ENCODE measurements at regions not wholly inside any gene's neighbourhood (a gene's known extent, or its start where the extent isn't known, plus 50 kb on each side); places are given as distances from the start of the nearest gene placed in this dataset.

DNA sequence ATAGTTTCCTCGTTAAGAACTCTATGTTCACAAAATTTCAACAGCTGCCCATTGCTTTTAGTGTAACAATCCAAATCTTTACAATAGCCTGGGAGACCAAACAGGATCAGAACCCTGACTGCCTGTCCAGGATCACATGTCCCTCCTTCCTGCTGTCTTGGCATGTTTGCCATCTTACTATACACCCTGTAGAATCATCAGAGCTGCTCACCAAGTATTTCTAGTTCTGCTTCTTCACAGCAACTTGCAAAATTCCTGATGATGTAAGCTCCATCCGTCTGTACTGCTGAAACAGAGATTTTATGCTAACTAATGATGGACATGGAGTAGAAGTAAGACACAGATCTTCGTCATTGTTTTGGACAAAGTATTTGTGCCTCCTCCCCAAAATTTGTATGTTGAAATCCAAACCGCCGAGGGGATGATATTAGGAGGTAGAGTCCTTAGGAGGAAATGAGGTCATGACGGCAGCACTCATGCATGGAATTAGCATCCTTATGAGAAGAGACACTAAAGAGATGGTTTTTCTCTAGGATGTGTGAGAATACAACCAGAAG is 464.9 kb upstream of the BRINP1 start:
- Histone ChIP-seq H3K4me3 (no peak overlapping the region), H3K27me3 (no peaks in the 10 kb centered on the region), H3K9me3 (no peaks in the 10 kb centered on the region), H3K27ac (no peak overlapping the region), H3K4me1 (no peaks in the 10 kb centered on the region), H3K36me3 (no peaks in the 10 kb centered on the region)
- TF ChIP-seq POLR2A (IDR thresholded peaks at IDR 0.05) (no peak), POLR2AphosphoS5 (IDR thresholded peaks at IDR 0.05; ENCODE audit: insufficient read depth in 1 of 2, low read depth in 1 of 2) (peak in 1 of 2 donors; percentile 47)
- TF ChIP-seq, protein P1, sequence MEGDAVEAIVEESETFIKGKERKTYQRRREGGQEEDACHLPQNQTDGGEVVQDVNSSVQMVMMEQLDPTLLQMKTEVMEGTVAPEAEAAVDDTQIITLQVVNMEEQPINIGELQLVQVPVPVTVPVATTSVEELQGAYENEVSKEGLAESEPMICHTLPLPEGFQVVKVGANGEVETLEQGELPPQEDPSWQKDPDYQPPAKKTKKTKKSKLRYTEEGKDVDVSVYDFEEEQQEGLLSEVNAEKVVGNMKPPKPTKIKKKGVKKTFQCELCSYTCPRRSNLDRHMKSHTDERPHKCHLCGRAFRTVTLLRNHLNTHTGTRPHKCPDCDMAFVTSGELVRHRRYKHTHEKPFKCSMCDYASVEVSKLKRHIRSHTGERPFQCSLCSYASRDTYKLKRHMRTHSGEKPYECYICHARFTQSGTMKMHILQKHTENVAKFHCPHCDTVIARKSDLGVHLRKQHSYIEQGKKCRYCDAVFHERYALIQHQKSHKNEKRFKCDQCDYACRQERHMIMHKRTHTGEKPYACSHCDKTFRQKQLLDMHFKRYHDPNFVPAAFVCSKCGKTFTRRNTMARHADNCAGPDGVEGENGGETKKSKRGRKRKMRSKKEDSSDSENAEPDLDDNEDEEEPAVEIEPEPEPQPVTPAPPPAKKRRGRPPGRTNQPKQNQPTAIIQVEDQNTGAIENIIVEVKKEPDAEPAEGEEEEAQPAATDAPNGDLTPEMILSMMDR (IDR thresholded peaks at IDR 0.05) = no peak
- no peak for DNase-seq (ENCODE audit: extremely low spot score in 2 of 2)
- intact Hi-C loops (cut with DNase I) = no loop called here

DNA sequence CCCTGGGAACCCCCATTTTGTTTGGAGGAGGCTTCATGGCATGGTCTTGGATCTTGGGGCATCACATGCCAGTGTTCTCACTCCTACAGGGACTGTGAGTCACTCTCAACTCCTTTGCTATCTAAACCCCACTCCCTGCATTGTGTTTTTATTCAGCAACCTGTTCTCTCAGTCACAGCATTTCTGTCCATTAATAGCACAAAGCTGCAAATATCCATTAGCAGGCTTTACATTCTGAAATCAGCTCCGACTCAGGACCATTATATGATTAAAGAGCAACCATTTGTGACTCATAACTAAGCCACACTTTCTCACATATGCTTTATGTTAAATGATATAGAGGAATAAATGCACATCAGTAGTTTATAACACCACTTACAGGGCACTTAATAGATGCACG is 462.1 kb upstream of the BRINP1 start:
- Histone ChIP-seq H3K27me3 (no peaks in the 10 kb centered on the region), H3K4me1 (no peaks in the 10 kb centered on the region), H3K4me3 (no peak overlapping the region), H3K9me3 (no peaks in the 10 kb centered on the region), H3K27ac (no peak overlapping the region), H3K36me3 (no peaks in the 10 kb centered on the region)
- DNase-seq (ENCODE audit: extremely low spot score in 2 of 2) = no peak
- TF ChIP-seq, protein P1 (IDR thresholded peaks at IDR 0.05) = no peak
- TF ChIP-seq POLR2A (IDR thresholded peaks at IDR 0.05) = no peak
- no peak for TF ChIP-seq POLR2AphosphoS5 (IDR thresholded peaks at IDR 0.05; ENCODE audit: insufficient read depth in 1 of 2, low read depth in 1 of 2)
- intact Hi-C loops (cut with DNase I) = no loop called here

DNA sequence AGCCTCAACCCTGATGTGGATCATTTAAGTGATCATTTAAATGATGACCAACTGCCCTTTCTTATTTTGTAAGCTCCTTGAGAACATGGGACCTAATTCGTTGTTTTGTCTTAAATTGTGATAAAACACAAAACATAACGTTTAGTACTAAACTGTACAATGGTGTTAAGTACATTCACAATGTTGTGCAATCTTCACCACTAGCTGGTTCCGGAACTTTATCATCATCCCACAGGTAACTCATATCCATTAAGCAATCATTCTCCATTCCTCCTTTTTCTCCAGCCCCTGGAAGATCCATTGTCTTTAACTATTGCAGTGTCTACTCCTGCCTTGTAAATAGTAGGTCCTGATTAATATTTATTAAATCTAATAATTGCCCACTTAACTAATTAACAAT is 460.5 kb upstream of the BRINP1 start:
- intact Hi-C loops (cut with DNase I) = loop anchor here (10.0 kb wide), 1 partner anchor 565 kb away; no protein-coding TSS in a partner anchor
- H3K4me1 ChIP-seq = no peaks in the 10 kb centered on the region
- H3K36me3 ChIP-seq = no peaks in the 10 kb centered on the region
- H3K27me3 ChIP-seq = no peaks in the 10 kb centered on the region
- TF ChIP-seq, protein P1 (IDR thresholded peaks at IDR 0.05) = no peak
- no peak for TF ChIP-seq POLR2A (IDR thresholded peaks at IDR 0.05)
- no peak for TF ChIP-seq POLR2AphosphoS5 (IDR thresholded peaks at IDR 0.05; ENCODE audit: insufficient read depth in 1 of 2, low read depth in 1 of 2)
- no peaks in the 10 kb centered on the region for H3K9me3 ChIP-seq
- DNase-seq (ENCODE audit: extremely low spot score in 2 of 2) = no peak
- H3K4me3 ChIP-seq = no peak overlapping the region
- no peak overlapping the region for H3K27ac ChIP-seq

DNA sequence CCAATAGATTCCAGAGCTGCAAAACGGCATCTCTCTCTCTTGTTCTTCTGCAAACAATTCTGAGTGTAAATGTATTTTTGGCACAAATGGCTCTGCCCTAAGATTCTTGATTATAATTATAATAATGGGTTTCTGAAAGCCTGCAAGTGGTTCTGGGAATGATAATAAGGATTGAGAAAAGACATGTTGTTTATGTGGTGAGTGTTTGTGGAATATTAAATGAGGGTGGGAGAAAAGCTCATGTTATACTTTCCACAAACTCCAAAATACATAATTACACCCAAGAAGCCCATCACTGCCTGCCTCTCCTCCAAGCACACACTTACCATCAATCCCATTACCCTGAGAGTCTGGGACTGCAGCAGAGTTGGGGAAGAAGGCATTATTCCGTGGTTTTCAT is 460.0 kb upstream of the BRINP1 start:
- DNase-seq (ENCODE audit: extremely low spot score in 2 of 2) = no peak
- Histone ChIP-seq H3K4me3 (no peak overlapping the region), H3K27me3 (no peaks in the 10 kb centered on the region), H3K4me1 (no peaks in the 10 kb centered on the region), H3K27ac (no peak overlapping the region), H3K36me3 (no peaks in the 10 kb centered on the region), H3K9me3 (no peaks in the 10 kb centered on the region)
- TF ChIP-seq POLR2A (IDR thresholded peaks at IDR 0.05) (no peak), POLR2AphosphoS5 (IDR thresholded peaks at IDR 0.05; ENCODE audit: insufficient read depth in 1 of 2, low read depth in 1 of 2) (no peak)
- TF ChIP-seq, protein P1 (IDR thresholded peaks at IDR 0.05) = no peak
- intact Hi-C loops (cut with DNase I) = loop anchor here (10.0 kb wide), 1 partner anchor 566 kb away; no protein-coding TSS in a partner anchor

DNA sequence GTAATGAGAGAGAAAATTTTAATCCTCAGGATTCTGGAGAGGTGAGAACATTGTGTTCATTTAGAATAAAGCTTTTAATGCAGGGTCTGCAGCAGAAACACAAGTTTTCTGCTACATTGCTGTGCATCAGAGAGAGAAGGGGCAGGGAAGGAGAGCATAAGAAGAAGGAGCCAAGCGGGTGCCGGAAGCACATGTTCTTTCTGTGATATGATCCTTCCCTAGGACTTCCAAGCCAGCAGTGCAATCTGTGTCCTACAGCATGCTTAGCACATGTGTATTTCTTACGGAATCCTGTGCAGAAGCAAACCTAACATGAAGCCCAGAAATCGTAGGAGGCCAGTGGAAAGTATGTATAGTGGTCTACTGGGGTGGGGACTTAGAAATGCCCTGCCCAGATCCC is 458.3 kb upstream of the BRINP1 start:
- Histone ChIP-seq H3K4me1 (no peaks in the 10 kb centered on the region), H3K27me3 (no peaks in the 10 kb centered on the region), H3K36me3 (no peaks in the 10 kb centered on the region), H3K4me3 (no peak overlapping the region), H3K9me3 (no peaks in the 10 kb centered on the region), H3K27ac (no peak overlapping the region)
- no peak for TF ChIP-seq POLR2A (IDR thresholded peaks at IDR 0.05)
- TF ChIP-seq POLR2AphosphoS5 (IDR thresholded peaks at IDR 0.05; ENCODE audit: insufficient read depth in 1 of 2, low read depth in 1 of 2) = no peak
- TF ChIP-seq, protein P1 (IDR thresholded peaks at IDR 0.05) = no peak
- intact Hi-C loops (cut with DNase I) = loop anchor here (10.0 kb wide), 1 partner anchor 567 kb away; no protein-coding TSS in a partner anchor
- no peak for DNase-seq (ENCODE audit: extremely low spot score in 2 of 2)
